Stimulated activated memory B cell treated with anti-CD40 and anti-IgM and Interleukin-4, amounts not matched to agents 10 μg/mL and 1 μg/mL and 100 μg/mL, for 72 hours (primary cell): ENCODE measurements at regions not wholly inside any gene's neighbourhood (a gene's known extent, or its start where the extent isn't known, plus 50 kb on each side); places are given as distances from the start of the nearest gene placed in this dataset.

Experiments used
- ATAC-seq: fragments of 150-1000 bp; cut with Tn5 transposase; 2 replicates; pipeline ENCODE4 v1.10.0; 2021
- H3K27ac Mint-ChIP-seq: one replicate; pipeline ENCODE4 v1.8.0; 2022; ENCODE audit warnings: mild to moderate bottlenecking, mixed read lengths
- H3K27me3 Mint-ChIP-seq: one replicate; pipeline ENCODE4 v1.8.0; 2022; ENCODE audit warnings: mixed read lengths
- H3K36me3 Mint-ChIP-seq: one replicate; pipeline ENCODE4 v1.8.0; 2022; ENCODE audit warnings: mixed read lengths
- H3K4me1 Mint-ChIP-seq: one replicate; pipeline ENCODE4 v1.8.0; 2022; ENCODE audit warnings: mixed read lengths
- H3K4me3 Mint-ChIP-seq: one replicate; pipeline ENCODE4 v1.8.0; 2022; ENCODE audit warnings: mild to moderate bottlenecking, moderate library complexity, mixed read lengths
- H3K9me3 Mint-ChIP-seq: one replicate; pipeline ENCODE4 v1.8.0; 2022; ENCODE audit warnings: mixed read lengths

- H3K4me1 Mint-ChIP-seq: no peaks in the 10 kb centered on the region
- no peak overlapping the region for H3K27ac Mint-ChIP-seq
- H3K4me3 Mint-ChIP-seq: no peak overlapping the region
- H3K36me3 Mint-ChIP-seq: no peaks in the 10 kb centered on the region
- H3K27me3 Mint-ChIP-seq: no peaks in the 10 kb centered on the region
- ATAC-seq: no peak
- peaks cover 6% of the 10 kb centered on the region for H3K9me3 Mint-ChIP-seq
Observed at GRCh38 chr5:61854531-61854930, 451.5 kb upstream of the KIF2A start.

GRCh38 chr5:61860978-61861377 is 445.0 kb upstream of the KIF2A start:
- H3K4me1 Mint-ChIP-seq: no peaks in the 10 kb centered on the region
- H3K9me3 Mint-ChIP-seq: peaks cover 2% of the 10 kb centered on the region
- no peaks in the 10 kb centered on the region for H3K36me3 Mint-ChIP-seq
- no peak overlapping the region for H3K4me3 Mint-ChIP-seq
- no peak overlapping the region for H3K27ac Mint-ChIP-seq
- ATAC-seq: no peak
- no peaks in the 10 kb centered on the region for H3K27me3 Mint-ChIP-seq

- ATAC-seq: peak; percentile 40
- no peaks in the 10 kb centered on the region for H3K4me1 Mint-ChIP-seq
- no peak overlapping the region for H3K4me3 Mint-ChIP-seq
- H3K9me3 Mint-ChIP-seq: peaks cover 12% of the 10 kb centered on the region
- H3K27me3 Mint-ChIP-seq: peaks cover 13% of the 10 kb centered on the region
- no peak overlapping the region for H3K27ac Mint-ChIP-seq
- no peaks in the 10 kb centered on the region for H3K36me3 Mint-ChIP-seq
Observed at GRCh38 chr5:61866930-61867329, 439.1 kb upstream of the KIF2A start.

GRCh38 chr5:61869333-61869732 is 436.7 kb upstream of the KIF2A start:
- ATAC-seq: no peak
- Mint-ChIP-seq H3K4me3 (no peak overlapping the region), H3K27me3 (peaks cover 13% of the 10 kb centered on the region), H3K9me3 (peaks cover 15% of the 10 kb centered on the region), H3K4me1 (no peaks in the 10 kb centered on the region), H3K27ac (no peak overlapping the region), H3K36me3 (no peaks in the 10 kb centered on the region)

GRCh38 chr5:61878471-61878870 is 427.5 kb upstream of the KIF2A start:
- no peak overlapping the region for H3K27ac Mint-ChIP-seq
- H3K4me3 Mint-ChIP-seq: no peak overlapping the region
- no peaks in the 10 kb centered on the region for H3K4me1 Mint-ChIP-seq
- H3K27me3 Mint-ChIP-seq: peaks cover 12% of the 10 kb centered on the region
- no peak for ATAC-seq
- no peaks in the 10 kb centered on the region for H3K9me3 Mint-ChIP-seq
- H3K36me3 Mint-ChIP-seq: no peaks in the 10 kb centered on the region

- H3K9me3 Mint-ChIP-seq: no peaks in the 10 kb centered on the region
- H3K27me3 Mint-ChIP-seq: no peaks in the 10 kb centered on the region
- H3K4me3 Mint-ChIP-seq: no peak overlapping the region
- no peaks in the 10 kb centered on the region for H3K36me3 Mint-ChIP-seq
- peak; percentile 34 for ATAC-seq
- no peak overlapping the region for H3K27ac Mint-ChIP-seq
- H3K4me1 Mint-ChIP-seq: no peaks in the 10 kb centered on the region
Observed at GRCh38 chr5:61881821-61882487, 424.1 kb upstream of the KIF2A start.

- H3K27ac Mint-ChIP-seq: no peak overlapping the region
- peaks cover 3% of the 10 kb centered on the region for H3K9me3 Mint-ChIP-seq
- no peak for ATAC-seq
- H3K4me3 Mint-ChIP-seq: no peak overlapping the region
- no peaks in the 10 kb centered on the region for H3K4me1 Mint-ChIP-seq
- H3K27me3 Mint-ChIP-seq: no peaks in the 10 kb centered on the region
- H3K36me3 Mint-ChIP-seq: no peaks in the 10 kb centered on the region
Observed at GRCh38 chr5:61882901-61883500, 423.0 kb upstream of the KIF2A start.

GRCh38 chr5:61884252-61884855 is 421.7 kb upstream of the KIF2A start:
- Mint-ChIP-seq H3K36me3 (no peaks in the 10 kb centered on the region), H3K4me3 (no peak overlapping the region), H3K9me3 (peaks cover 14% of the 10 kb centered on the region), H3K4me1 (no peaks in the 10 kb centered on the region), H3K27ac (no peak overlapping the region), H3K27me3 (no peaks in the 10 kb centered on the region)
- no peak for ATAC-seq

- no peak overlapping the region for H3K4me3 Mint-ChIP-seq
- H3K36me3 Mint-ChIP-seq: no peaks in the 10 kb centered on the region
- no peak overlapping the region for H3K27ac Mint-ChIP-seq
- peaks cover 19% of the 10 kb centered on the region for H3K9me3 Mint-ChIP-seq
- H3K27me3 Mint-ChIP-seq: no peaks in the 10 kb centered on the region
- no peaks in the 10 kb centered on the region for H3K4me1 Mint-ChIP-seq
- ATAC-seq: no peak
Observed at GRCh38 chr5:61886214-61886613, 419.8 kb upstream of the KIF2A start.

- H3K4me3 Mint-ChIP-seq: no peak overlapping the region
- H3K36me3 Mint-ChIP-seq: no peaks in the 10 kb centered on the region
- no peaks in the 10 kb centered on the region for H3K4me1 Mint-ChIP-seq
- no peak overlapping the region for H3K27ac Mint-ChIP-seq
- peaks cover 19% of the 10 kb centered on the region for H3K9me3 Mint-ChIP-seq
- H3K27me3 Mint-ChIP-seq: no peaks in the 10 kb centered on the region
- ATAC-seq: no peak
Observed at GRCh38 chr5:61887271-61887670, 418.7 kb upstream of the KIF2A start.

- H3K27me3 Mint-ChIP-seq: no peaks in the 10 kb centered on the region
- H3K9me3 Mint-ChIP-seq: peaks cover 17% of the 10 kb centered on the region
- H3K4me3 Mint-ChIP-seq: no peak overlapping the region
- ATAC-seq: no peak
- H3K4me1 Mint-ChIP-seq: no peaks in the 10 kb centered on the region
- peaks cover 6% of the 10 kb centered on the region for H3K36me3 Mint-ChIP-seq
- H3K27ac Mint-ChIP-seq: no peak overlapping the region
Observed at GRCh38 chr5:61894046-61894445, 412.0 kb upstream of the KIF2A start.

GRCh38 chr5:61896811-61897210 is 409.2 kb upstream of the KIF2A start:
- no peak for ATAC-seq
- no peak overlapping the region for H3K4me3 Mint-ChIP-seq

GRCh38 chr5:61897251-61897650 is 408.8 kb upstream of the KIF2A start:
- Mint-ChIP-seq H3K36me3 (peaks cover 6% of the 10 kb centered on the region), H3K9me3 (peaks cover 10% of the 10 kb centered on the region), H3K27ac (no peak overlapping the region), H3K27me3 (no peaks in the 10 kb centered on the region), H3K4me3 (no peak overlapping the region), H3K4me1 (no peaks in the 10 kb centered on the region)
- no peak for ATAC-seq

More at GRCh38 chr5:61896811-61897210, 409.2 kb upstream of the KIF2A start:
- peaks cover 10% of the 10 kb centered on the region for H3K9me3 Mint-ChIP-seq
- H3K36me3 Mint-ChIP-seq: peaks cover 6% of the 10 kb centered on the region
- H3K27me3 Mint-ChIP-seq: no peaks in the 10 kb centered on the region
- no peaks in the 10 kb centered on the region for H3K4me1 Mint-ChIP-seq
- H3K27ac Mint-ChIP-seq: no peak overlapping the region

- H3K4me3 Mint-ChIP-seq: no peak overlapping the region
- ATAC-seq: no peak
- H3K36me3 Mint-ChIP-seq: no peaks in the 10 kb centered on the region
- no peaks in the 10 kb centered on the region for H3K4me1 Mint-ChIP-seq
- no peaks in the 10 kb centered on the region for H3K27me3 Mint-ChIP-seq
- H3K9me3 Mint-ChIP-seq: no peaks in the 10 kb centered on the region
- no peak overlapping the region for H3K27ac Mint-ChIP-seq
Observed at GRCh38 chr5:61901997-61902396, 404.0 kb upstream of the KIF2A start.

- no peaks in the 10 kb centered on the region for H3K4me1 Mint-ChIP-seq
- H3K27ac Mint-ChIP-seq: no peak overlapping the region
- no peaks in the 10 kb centered on the region for H3K9me3 Mint-ChIP-seq
- no peak overlapping the region for H3K4me3 Mint-ChIP-seq
- ATAC-seq: no peak
- H3K36me3 Mint-ChIP-seq: no peaks in the 10 kb centered on the region
- H3K27me3 Mint-ChIP-seq: no peaks in the 10 kb centered on the region
Observed at GRCh38 chr5:61904730-61905129, 401.3 kb upstream of the KIF2A start.

GRCh38 chr5:61905613-61906012 is 400.4 kb upstream of the KIF2A start:
- ATAC-seq: no peak
- Mint-ChIP-seq H3K27ac (no peak overlapping the region), H3K9me3 (no peaks in the 10 kb centered on the region), H3K4me1 (no peaks in the 10 kb centered on the region), H3K36me3 (no peaks in the 10 kb centered on the region), H3K4me3 (no peak overlapping the region), H3K27me3 (no peaks in the 10 kb centered on the region)
